Omental fat pad (tissue), 3 donors: ENCODE measurements at regions not wholly inside any gene's neighbourhood (a gene's known extent, or its start where the extent isn't known, plus 50 kb on each side); places are given as distances from the start of the nearest gene placed in this dataset.
A peak's percentile ranks its signal among the peaks of the same experiment; 100 is the strongest.

Experiments
- ATAC-seq: fragments of 150-250 bp; one replicate; pipeline ENCODE4 v1.9.1; 2016; ENCODE audit warnings: mild to moderate bottlenecking, moderate library complexity; ENCODE audit not compliant: low FRiP score
- DNase-seq: peaks from one replicate; pipeline ENCODE4 v3.0.0-alpha.2; 2019; ENCODE audit warnings: low spot score
- CTCF ChIP-seq, 3 donors: fragments of 450-650 bp; IDR thresholded peaks; one replicate each; pipeline ENCODE4 v1.5.1; 2016 to 2017; ENCODE audit warnings: antibody characterized with exemption in 3 of 3, mild to moderate bottlenecking in 3 of 3, moderate library complexity in 2 of 3

GRCh38 chr2:217530392-217531090 lies 472.3 kb downstream of the TNS1 start:
- TF ChIP-seq CTCF (IDR thresholded peaks at IDR 0.05), result no peak
- DNase-seq (no peak), ATAC-seq (peak; percentile 65)

- DNase-seq (no peak), ATAC-seq (no peak)
- no peak for TF ChIP-seq CTCF (IDR thresholded peaks at IDR 0.05)
Measured at GRCh38 chr2:217529271-217529670, 473.5 kb downstream of the TNS1 start.

GRCh38 chr2:217527590-217528202 lies 475.1 kb downstream of the TNS1 start:
- TF ChIP-seq CTCF (IDR thresholded peaks at IDR 0.05), result no peak
- no peak for ATAC-seq
- DNase-seq, result no peak

GRCh38 chr2:217525076-217525475 lies 477.7 kb downstream of the TNS1 start:
- DNase-seq, result no peak
- ATAC-seq, result no peak
- TF ChIP-seq CTCF (IDR thresholded peaks at IDR 0.05), result no peak

- ATAC-seq (no peak), DNase-seq (no peak)
Measured at GRCh38 chr2:217523286-217523685, 479.5 kb downstream of the TNS1 start.

GRCh38 chr2:217521820-217522219 lies 481.0 kb downstream of the TNS1 start:
- TF ChIP-seq CTCF (IDR thresholded peaks at IDR 0.05), result no peak
- no peak for DNase-seq
- ATAC-seq, result no peak

More at GRCh38 chr2:217523286-217523685, 479.5 kb downstream of the TNS1 start:
- no peak for TF ChIP-seq CTCF (IDR thresholded peaks at IDR 0.05)
